ENCODE measurements at regions not wholly inside any gene's neighbourhood (a gene's known extent, or its start where the extent isn't known, plus 50 kb on each side); places are given as distances from the start of the nearest gene placed in this dataset.

- H3K9me3 Mint-ChIP-seq: peaks cover 5% of the 10 kb centered on the region
- no peaks in the 10 kb centered on the region for H3K27me3 Mint-ChIP-seq (ENCODE audit: low read depth)
- no peaks in the 10 kb centered on the region for H3K36me3 Mint-ChIP-seq (ENCODE audit: low read depth)
Measured at GRCh38 chr5:125199373-125199772, 452.9 kb upstream of the ZNF608 start.

GRCh38 chr5:125199968-125200865 lies 453.8 kb upstream of the ZNF608 start:
- H3K27ac Mint-ChIP-seq (ENCODE audit: unreplicated experiment): peak overlapping the region; percentile 79
- peak overlapping the region; percentile 81 for H3K4me3 Mint-ChIP-seq
- DNase-seq (ENCODE audit: low read depth, low spot score): peak; percentile 29
- TF ChIP-seq CTCF (conservative IDR thresholded peaks at IDR 0.05): no peak
- no peaks in the 10 kb centered on the region for H3K27me3 Mint-ChIP-seq (ENCODE audit: low read depth)
- H3K36me3 Mint-ChIP-seq (ENCODE audit: low read depth): no peaks in the 10 kb centered on the region
- peaks cover 83% of the 10 kb centered on the region for H3K4me1 Mint-ChIP-seq
- peaks cover 5% of the 10 kb centered on the region for H3K9me3 Mint-ChIP-seq

More at GRCh38 chr5:125199373-125199772, 452.9 kb upstream of the ZNF608 start:
- Mint-ChIP-seq H3K27ac (ENCODE audit: unreplicated experiment) (peak overlapping the region; percentile 24), H3K4me3 (peak overlapping the region; percentile 69), H3K4me1 (peaks cover 81% of the 10 kb centered on the region)
- TF ChIP-seq CTCF (conservative IDR thresholded peaks at IDR 0.05): no peak
- DNase-seq (ENCODE audit: low read depth, low spot score): no peak

GRCh38 chr5:125200866-125201373 lies 454.5 kb upstream of the ZNF608 start:
- no peak for TF ChIP-seq CTCF (conservative IDR thresholded peaks at IDR 0.05)
- Mint-ChIP-seq H3K27me3 (ENCODE audit: low read depth) (no peaks in the 10 kb centered on the region), H3K9me3 (peaks cover 5% of the 10 kb centered on the region), H3K4me1 (peaks cover 85% of the 10 kb centered on the region), H3K27ac (ENCODE audit: unreplicated experiment) (peak overlapping the region; percentile 79), H3K4me3 (peak overlapping the region; percentile 81), H3K36me3 (ENCODE audit: low read depth) (no peaks in the 10 kb centered on the region)
- no peak for DNase-seq (ENCODE audit: low read depth, low spot score)

- DNase-seq (ENCODE audit: low read depth, low spot score): no peak
- Mint-ChIP-seq H3K4me1 (peaks cover 87% of the 10 kb centered on the region), H3K4me3 (peak overlapping the region; percentile 81), H3K27ac (ENCODE audit: unreplicated experiment) (peak overlapping the region; percentile 36), H3K9me3 (peaks cover 5% of the 10 kb centered on the region), H3K36me3 (ENCODE audit: low read depth) (no peaks in the 10 kb centered on the region), H3K27me3 (ENCODE audit: low read depth) (no peaks in the 10 kb centered on the region)
- TF ChIP-seq CTCF (conservative IDR thresholded peaks at IDR 0.05): no peak
Measured at GRCh38 chr5:125201446-125202052, 455.1 kb upstream of the ZNF608 start.

GRCh38 chr5:125202353-125202752 lies 455.9 kb upstream of the ZNF608 start:
- Mint-ChIP-seq H3K36me3 (ENCODE audit: low read depth) (no peaks in the 10 kb centered on the region), H3K4me1 (peaks cover 81% of the 10 kb centered on the region), H3K27ac (ENCODE audit: unreplicated experiment) (no peak overlapping the region), H3K4me3 (peak overlapping the region; percentile 2), H3K27me3 (ENCODE audit: low read depth) (no peaks in the 10 kb centered on the region), H3K9me3 (peaks cover 8% of the 10 kb centered on the region)
- DNase-seq (ENCODE audit: low read depth, low spot score): no peak
- no peak for TF ChIP-seq CTCF (conservative IDR thresholded peaks at IDR 0.05)

Measured in neural crest cell (in vitro differentiated cells).